22Rv1 (cell line): ENCODE measurements at regions not wholly inside any gene's neighbourhood (a gene's known extent, or its start where the extent isn't known, plus 50 kb on each side); places are given as distances from the start of the nearest gene placed in this dataset.

Experiments
- H3K27ac ChIP-seq: fragments of 450-650 bp; 2 replicates; pipeline ENCODE4 v1.5.1; 2017
- ZFX ChIP-seq: fragments of 450-650 bp; IDR thresholded peaks from 2 replicates; pipeline ENCODE4 v1.6.1; 2017; ENCODE audit warnings: antibody characterized with exemption, borderline replicate concordance
- TF ChIP-seq, protein P1 (sequence below): fragments of 450-650 bp; IDR thresholded peaks from 2 replicates; pipeline ENCODE4 v1.5.1; 2017; ENCODE audit warnings: mild to moderate bottlenecking

GRCh38 chr17:52505601-52506000, 347.1 kb upstream of the CA10 start:
- TF ChIP-seq, protein P1, sequence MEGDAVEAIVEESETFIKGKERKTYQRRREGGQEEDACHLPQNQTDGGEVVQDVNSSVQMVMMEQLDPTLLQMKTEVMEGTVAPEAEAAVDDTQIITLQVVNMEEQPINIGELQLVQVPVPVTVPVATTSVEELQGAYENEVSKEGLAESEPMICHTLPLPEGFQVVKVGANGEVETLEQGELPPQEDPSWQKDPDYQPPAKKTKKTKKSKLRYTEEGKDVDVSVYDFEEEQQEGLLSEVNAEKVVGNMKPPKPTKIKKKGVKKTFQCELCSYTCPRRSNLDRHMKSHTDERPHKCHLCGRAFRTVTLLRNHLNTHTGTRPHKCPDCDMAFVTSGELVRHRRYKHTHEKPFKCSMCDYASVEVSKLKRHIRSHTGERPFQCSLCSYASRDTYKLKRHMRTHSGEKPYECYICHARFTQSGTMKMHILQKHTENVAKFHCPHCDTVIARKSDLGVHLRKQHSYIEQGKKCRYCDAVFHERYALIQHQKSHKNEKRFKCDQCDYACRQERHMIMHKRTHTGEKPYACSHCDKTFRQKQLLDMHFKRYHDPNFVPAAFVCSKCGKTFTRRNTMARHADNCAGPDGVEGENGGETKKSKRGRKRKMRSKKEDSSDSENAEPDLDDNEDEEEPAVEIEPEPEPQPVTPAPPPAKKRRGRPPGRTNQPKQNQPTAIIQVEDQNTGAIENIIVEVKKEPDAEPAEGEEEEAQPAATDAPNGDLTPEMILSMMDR, result no peak
- TF ChIP-seq ZFX, result no peak

GRCh38 chr17:52504081-52504480, 345.6 kb upstream of the CA10 start:
- no peak overlapping the region for H3K27ac ChIP-seq
- TF ChIP-seq, protein P1, result no peak
- no peak for TF ChIP-seq ZFX

More at GRCh38 chr17:52505601-52506000, 347.1 kb upstream of the CA10 start:
- H3K27ac ChIP-seq, result no peak overlapping the region

- no peak for TF ChIP-seq ZFX
- TF ChIP-seq, protein P1, result no peak
- no peak overlapping the region for H3K27ac ChIP-seq
These were observed 337.1 kb upstream of the CA10 start for GRCh38 chr17:52495646-52496045.

DNA sequence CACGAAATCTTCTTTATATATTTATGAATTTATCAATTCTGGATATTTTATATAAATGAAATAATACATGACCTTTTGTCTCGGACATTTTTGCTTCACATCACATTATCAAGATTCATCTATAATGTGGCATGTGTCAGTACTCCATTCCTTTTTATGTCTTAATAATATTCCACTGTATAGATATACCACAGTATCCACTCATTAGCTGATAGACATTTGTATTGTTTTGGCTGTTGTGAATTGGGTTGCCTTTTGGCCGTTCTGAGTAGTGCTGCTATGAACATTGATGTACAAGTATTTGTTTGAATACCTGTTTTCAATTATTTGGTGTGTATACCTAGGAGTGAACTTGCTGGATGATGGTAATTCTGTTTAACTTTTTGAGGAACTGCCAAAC, 323.8 kb upstream of the CA10 start:
- TF ChIP-seq ZFX, result no peak
- TF ChIP-seq, protein P1, result no peak

GRCh38 chr17:52477824-52478699, 319.5 kb upstream of the CA10 start:
- no peak for TF ChIP-seq ZFX
- TF ChIP-seq, protein P1, result no peak
- H3K27ac ChIP-seq, result no peak overlapping the region

More for the DNA sequence above, 323.8 kb upstream of the CA10 start:
- no peak overlapping the region for H3K27ac ChIP-seq

- no peak for TF ChIP-seq ZFX
- TF ChIP-seq, protein P1, result no peak
These were observed 318.3 kb upstream of the CA10 start for GRCh38 chr17:52476638-52477313.

DNA sequence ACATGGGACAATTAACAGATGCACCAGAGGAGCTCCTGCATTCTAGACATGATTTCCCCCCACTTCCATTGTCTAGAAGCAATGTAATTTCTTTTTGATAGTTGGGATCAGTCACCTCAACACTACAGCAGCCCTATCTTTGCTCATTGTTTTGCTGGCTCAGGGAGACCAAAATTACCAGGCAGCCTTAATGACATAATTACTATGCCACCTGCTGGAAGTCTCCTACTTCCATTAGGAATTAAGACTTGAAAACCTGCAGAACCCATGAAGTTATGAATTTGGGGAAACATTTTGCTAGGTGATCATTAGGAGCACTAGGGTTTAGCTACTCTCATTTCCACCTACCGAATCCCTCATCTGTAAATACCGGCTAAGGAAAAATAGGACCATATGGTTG, 312.0 kb upstream of the CA10 start:
- no peak for TF ChIP-seq ZFX
- TF ChIP-seq, protein P1, result peak; percentile 34
- H3K27ac ChIP-seq, result no peak overlapping the region

More at GRCh38 chr17:52476638-52477313, 318.3 kb upstream of the CA10 start:
- no peak overlapping the region for H3K27ac ChIP-seq
